HG03060 (cell line): ENCODE measurements at regions not wholly inside any gene's neighbourhood (a gene's known extent, or its start where the extent isn't known, plus 50 kb on each side); places are given as distances from the start of the nearest gene placed in this dataset.

Experiments used
- ATAC-seq: cut with Tn5 transposase; IDR thresholded peaks from one replicate; pipeline ENCODE4 v1.9.1; 2021; ENCODE audit warnings: low read depth, moderate number of reproducible peaks; ENCODE audit not compliant: unreplicated experiment

DNA sequence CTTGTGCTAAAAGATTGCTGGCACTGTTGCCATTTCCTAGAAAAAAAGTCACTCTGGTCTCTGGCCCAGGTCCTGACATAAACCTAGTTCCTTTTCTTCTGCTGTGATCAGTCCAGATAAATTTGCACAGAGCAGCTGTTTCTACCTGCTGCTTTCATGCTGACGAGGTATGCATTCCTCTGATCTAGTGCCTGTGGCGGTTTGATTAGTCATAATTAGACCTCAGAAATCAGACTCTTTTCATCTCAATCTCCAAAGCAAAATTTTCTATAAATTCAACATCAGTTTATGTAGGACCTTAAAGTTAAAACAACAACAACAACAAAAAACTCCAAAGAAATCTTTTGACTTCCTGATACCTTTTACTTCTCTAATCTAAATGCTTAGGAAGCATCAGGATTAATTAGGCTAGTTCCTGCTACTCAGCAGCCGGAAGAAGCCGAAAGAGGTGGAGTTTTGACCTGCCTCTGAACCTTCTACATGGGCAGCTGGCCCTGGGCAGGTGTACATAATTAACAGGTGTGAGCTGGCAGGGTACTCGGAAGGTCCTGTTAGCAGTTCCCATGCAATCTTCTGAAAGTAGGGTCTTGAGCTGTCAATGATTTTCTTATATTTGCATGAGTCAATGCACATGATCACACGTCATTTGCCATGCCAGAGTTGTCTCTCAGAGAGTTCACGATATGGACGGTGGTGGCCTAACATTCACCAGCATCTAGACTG, 83.3 kb upstream of the CCDC112 start:
- peak; percentile 55 for ATAC-seq

DNA sequence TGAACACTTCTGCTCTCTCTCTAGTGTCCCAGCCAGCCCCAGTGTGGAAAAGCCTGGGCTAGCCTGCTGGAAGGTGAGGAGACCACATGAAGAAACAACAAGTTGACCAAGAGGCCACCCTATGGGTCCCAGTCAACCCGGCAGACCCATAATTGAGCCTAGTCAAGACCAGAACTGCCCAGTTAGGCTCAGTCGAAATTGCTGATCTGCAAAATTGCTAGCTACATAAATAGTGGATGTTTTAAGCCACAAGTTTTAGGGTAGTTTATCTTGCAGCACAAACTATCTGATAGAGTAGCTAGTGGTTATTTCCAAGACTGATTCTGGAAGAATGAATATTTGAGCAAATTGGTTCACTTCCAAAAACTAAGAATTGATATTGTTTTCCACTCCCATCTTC, 82.3 kb upstream of the CCDC112 start:
- no peak for ATAC-seq

- peak; percentile 34 for ATAC-seq
These were observed 81.2 kb upstream of the CCDC112 start for GRCh38 chr5:115377468-115378217.

- no peak for ATAC-seq
These were observed 79.4 kb upstream of the CCDC112 start for GRCh38 chr5:115375893-115376292.

GRCh38 chr5:115374057-115374775, 77.8 kb upstream of the CCDC112 start:
- ATAC-seq, result no peak

- ATAC-seq, result no peak
These were observed 75.7 kb upstream of the CCDC112 start for GRCh38 chr5:115372146-115372545.

DNA sequence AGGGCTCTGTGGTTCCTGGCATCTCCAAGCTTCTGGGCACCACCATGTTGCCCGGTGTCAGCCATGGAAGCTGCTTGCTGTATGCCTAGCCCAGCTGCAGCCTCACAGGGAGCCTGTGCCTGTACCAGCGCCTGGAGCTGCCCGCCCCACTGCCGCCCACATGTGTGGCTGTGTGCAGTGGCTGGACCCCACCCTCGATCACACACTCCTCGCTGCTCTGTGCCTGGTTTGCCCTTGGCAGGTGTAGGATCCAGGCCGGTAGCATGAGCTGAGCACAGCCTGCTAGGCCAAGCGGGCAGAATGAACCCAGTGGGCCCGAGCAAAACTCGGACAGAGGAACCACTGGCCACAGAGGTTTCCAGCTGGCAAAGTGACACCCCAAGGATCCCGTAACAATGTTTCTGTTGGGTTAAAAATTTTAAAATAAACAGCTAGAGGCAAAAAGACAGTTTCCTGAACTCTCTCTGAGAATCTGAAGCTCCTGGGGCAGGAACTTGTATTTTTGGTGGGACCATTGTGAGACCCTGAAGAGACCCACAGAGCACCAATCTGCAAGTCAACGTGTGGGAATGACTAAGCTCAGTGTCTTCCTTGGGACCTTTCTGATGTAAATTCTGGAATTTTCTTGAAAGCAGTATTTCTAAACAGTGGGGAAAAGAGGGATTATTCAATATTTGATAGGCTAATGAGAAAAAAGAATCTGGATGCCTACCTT, 73.1 kb upstream of the CCDC112 start:
- no peak for ATAC-seq

DNA sequence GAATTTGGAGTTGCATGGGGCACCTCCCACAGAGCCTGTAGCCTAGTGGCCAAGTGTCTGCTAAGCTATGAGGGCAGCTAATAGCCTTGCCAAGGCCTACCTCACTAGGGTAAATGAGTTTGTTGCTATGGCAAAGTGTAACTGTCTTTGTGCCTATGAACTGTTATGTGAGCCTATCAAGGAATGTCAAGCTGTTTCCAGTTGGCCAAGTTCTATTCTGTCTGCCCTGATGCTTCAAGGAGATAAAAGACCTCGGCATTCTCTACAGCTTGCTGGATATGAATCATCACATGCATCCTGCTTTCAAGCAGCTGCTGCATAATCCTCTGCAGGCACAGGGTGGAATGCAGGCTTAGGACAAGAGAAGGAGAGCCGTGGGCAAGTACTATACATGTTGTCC, 69.8 kb upstream of the CCDC112 start:
- no peak for ATAC-seq

- ATAC-seq, result no peak
These were observed 67.4 kb upstream of the CCDC112 start for GRCh38 chr5:115363879-115364278.

- no peak for ATAC-seq
These were observed 63.7 kb upstream of the CCDC112 start for GRCh38 chr5:115360046-115360685.

DNA sequence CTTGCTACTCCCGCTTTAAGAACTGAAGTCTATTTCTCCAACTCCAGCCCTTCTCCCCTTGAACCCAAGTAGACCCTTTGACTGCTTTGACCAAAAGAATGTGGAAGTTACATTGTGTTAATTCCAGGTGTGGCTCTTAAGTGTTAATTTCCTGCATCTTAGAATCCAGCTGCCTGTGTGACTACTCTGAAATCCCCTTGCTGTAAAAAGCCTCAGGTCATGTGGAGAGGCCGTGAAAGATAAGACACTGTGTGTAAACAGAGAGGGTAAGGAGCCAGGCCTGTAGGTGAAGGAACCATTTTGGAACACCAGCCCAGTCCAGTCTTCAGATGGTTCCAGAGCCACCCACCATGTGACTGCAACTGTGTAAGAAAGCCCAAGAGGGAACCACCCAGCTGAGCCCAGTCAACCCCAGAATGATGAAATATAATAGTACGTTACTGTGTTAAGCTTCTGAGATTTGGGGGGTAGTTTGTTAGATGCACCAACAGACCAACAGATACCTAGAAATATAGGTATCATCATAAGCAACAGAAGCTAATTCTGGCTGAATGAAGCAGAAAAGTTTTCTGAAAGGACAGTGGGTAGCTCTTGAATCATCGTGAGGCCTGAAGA, 59.4 kb upstream of the CCDC112 start:
- ATAC-seq, result no peak

DNA sequence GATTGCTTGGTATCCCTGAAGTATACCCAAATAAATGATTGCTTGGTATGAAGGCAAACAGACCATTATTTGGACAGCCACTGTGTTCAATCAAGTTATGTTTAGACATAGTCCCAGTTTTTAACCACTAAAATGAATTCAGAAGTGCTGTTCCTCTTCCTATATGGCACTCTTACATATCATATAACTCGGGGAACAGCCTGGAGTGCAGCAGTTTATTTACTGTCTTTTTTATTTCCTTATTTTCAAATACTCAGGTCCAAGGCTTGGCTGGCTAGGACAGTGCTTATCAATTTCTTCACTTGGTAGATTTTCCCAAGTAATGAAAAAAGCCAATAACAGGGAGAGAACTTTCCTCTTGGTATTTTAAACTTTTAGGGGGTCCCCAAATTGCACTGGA, 58.6 kb upstream of the CCDC112 start:
- no peak for ATAC-seq

DNA sequence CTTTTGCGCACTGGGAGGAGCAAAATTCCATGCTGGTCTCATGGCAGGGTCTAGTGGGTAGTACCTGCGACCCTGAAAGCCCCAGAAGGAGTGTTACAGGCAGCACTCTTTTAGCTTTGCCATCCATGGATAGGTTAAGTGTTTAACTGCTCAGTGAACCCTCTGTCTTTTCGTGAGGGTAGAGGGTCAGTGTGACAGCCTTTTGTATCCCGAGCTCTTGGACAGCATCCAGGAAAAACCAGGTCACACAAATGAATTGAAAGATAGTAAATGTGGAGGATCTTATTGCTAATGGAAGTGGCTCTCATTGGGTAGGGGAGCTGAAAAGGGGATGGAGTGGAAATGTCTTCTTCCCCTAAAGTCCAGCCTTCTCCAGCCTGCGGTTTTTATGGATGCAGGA, 57.8 kb upstream of the CCDC112 start:
- no peak for ATAC-seq

DNA sequence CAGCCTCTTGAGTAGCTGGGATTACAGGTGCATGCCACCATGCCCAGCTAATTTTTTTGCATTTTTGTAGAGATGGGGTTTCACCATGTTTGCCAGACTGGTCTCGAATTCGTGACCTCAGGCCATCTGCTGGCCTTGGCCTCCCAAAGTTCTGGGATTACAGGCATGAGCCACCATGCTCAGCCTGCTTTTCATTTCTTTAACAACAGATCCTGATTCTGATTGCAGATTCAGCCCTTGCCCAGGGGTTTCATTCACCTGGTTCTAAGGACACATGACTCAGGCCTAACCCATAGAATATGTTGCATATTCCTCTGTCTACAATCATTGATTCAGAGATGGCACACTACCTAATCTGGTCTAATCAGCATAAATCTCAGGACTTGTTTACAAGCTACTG, 56.1 kb upstream of the CCDC112 start:
- ATAC-seq, result no peak

DNA sequence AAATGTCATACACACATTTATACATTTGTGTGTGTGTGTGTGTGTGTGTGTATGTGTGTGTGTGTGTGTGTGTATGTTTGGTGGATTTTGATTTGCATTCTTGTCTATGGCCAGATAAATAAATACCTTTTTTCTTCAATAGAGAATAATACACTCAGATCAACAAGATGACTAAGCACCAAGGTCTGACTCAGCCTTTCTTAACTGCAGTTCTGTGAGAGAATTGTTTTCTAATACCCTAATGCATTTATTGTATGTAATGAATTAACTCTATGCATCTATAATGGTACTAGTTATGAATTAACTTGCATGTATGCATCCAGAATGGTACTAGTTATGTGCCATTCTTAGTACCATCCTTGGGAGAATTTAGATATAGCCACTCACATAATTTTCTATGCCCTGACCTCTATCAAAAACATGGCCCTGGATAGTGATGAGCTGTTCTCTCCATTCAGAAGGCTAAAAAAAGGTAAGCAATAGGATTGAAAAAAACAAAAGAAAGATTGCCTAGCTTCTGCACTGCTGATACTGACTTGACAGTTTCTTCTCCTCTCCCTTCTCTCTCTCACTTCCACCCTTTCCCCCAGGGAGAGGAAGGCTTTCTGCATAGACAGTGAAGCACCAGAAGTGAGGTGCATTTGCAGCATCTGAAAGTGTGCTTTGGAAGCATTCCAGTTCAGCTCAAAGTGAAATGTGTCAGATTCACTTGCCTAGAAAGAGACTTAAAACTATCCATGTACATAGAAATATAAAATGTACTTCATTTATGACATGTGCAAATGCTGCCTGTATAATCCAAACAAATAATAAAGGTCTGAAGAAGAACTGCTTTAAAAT, 55.1 kb upstream of the CCDC112 start:
- ATAC-seq, result no peak

- no peak for ATAC-seq
These were observed 54.4 kb upstream of the CCDC112 start for GRCh38 chr5:115350894-115351293.

DNA sequence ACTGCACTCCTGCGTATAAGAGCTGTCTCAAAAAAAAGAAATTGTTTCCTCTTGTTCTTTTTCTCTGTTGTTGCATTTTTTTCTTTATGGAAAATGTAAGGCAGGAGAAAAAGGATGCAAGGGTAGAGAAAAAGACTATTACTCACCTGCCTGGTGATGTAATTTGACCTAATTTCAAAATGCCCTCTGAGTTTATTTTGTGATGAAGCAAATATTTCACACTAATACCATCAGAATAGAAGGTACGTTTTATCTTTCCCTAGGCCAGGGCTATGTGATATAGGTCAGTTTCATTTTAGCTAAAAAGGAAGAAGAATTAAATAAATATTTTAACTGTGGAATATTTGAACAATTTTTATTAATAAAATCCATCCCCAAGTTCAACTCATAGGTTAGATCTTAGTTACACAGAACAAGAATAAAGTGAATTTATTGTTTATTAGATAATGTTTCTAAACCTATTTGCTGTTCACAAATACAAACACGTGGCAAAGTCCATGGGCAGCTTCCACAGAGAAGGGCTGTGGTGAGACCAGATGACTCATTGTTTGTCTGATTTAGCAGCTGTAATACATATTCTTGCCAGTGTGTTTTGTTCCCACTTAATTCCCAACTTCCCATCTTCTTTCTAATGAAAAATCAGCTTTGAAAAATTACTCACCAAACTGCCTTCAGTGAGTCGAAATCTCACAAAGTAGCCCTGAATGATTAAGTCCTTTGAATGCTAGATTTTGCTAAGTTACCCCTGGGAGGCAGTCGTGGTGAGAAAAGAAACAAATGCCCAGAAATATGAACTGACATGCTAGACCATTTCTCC, 52.8 kb upstream of the CCDC112 start:
- ATAC-seq, result no peak

DNA sequence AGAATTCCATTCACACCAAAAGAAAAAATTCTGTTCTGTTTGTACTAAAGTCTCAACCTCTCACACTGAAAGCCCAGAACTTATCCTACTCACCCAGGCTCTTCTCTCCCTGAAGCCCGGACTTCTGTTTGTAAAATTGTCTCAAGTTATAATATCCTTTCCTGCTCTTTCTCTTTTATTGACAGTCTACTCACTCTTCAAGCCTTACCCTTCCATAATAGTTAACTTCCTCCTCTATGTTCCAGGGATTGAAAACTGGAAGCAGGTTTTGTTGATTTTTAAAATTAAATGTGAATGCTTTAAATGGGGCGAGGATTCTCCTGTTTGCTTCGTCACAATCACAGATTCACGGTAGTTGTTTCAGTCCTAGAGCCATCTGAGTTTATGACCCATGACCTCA, 51.7 kb upstream of the CCDC112 start:
- ATAC-seq, result no peak
